Hematopoietic multipotent progenitor cell treated with erythropoietin and hydrocortisone succinate and interleukin-3 and kit ligand, for 4 days (in vitro differentiated cells): ENCODE measurements at regions not wholly inside any gene's neighbourhood (a gene's known extent, or its start where the extent isn't known, plus 50 kb on each side); places are given as distances from the start of the nearest gene placed in this dataset.
"Not testable (repeated sequence)": the region's sequence is repeated elsewhere in the genome, so short reads cannot be mapped to it uniquely, and the experiment has no call there.

Source experiments
- DNase-seq: peaks from one replicate; pipeline ENCODE4 v3.0.0-alpha.2; 2015

DNA sequence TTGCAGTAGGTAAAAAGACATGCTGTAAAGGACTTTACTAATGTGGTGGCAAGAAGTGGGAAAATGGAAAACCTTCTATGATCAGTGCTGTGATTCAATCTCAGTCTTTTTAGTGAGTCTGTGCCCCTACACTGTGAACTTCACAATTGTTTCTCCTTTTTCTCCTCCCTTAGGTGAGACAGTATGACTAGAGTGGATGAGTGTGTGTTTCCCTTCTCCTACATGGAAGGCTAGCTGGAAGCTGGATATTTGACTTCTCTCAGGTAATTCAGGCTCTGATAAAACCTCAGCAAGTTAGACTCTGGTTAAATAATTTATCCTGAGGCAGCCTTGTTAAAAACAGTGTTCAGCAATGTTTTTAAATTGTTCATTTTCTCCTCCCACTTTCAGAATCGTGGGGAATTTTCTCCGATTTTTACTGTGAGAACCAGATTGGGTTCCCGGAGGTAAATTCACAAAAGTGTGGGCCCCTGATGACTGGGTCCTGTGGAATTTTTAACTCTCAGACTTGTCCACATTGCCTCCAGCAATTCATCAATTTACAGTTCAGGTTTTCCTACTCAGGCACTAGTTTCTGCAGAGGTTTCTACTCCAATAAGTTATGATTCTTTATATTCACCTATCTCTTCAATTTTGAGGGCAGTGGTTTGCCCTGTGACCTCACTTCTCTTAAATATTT, 149.1 kb upstream of the PIK3R1 start:
- DNase-seq: no peak

DNA sequence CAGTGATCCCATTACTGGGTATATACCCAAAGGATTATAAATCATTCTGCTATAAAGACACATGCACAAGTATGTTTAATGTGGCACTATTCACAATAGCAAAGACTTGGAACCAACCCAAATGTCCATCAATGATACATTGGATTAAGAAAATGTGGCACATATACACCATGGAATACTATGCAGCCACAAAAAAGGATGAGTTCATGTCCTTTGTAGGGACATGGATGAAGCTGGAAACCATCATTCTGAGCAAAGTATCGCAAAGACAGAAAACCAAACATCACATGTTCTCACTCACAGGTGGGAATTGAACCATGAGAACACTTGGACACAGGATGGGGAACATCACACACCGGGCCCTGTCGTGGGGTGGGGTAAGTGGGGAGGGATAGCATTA, 150.2 kb upstream of the PIK3R1 start:
- not testable (repeated sequence) for DNase-seq

DNA sequence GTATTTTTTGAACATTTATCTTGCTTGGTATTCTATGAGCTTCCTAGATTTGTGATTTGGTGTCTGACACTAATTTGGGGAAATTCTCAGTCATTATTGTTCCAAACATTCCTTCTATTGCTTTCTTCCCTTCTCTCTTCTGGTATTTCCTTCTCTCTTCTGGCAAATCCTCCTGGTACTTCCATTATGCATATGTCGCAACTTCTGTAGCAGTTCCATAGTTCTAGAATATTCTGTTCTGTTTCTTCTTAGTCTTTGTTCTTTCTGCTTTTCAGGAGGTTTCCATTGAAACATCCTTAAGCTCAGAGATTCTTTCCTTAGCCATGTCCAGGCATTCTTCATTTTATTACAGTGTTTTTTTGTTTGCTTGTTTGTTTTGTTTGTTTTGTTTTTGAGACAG, 155.2 kb upstream of the PIK3R1 start:
- no peak for DNase-seq

GRCh38 chr5:68057191-68057590, 158.4 kb upstream of the PIK3R1 start:
- DNase-seq: no peak

GRCh38 chr5:68055686-68056085, 159.9 kb upstream of the PIK3R1 start:
- no peak for DNase-seq

GRCh38 chr5:68054638-68055037, 160.9 kb upstream of the PIK3R1 start:
- DNase-seq: no peak

- no peak for DNase-seq
Measured at GRCh38 chr5:68053202-68053601, 162.4 kb upstream of the PIK3R1 start.

- DNase-seq: no peak
Measured at GRCh38 chr5:68049053-68049713, 166.4 kb upstream of the PIK3R1 start.

DNA sequence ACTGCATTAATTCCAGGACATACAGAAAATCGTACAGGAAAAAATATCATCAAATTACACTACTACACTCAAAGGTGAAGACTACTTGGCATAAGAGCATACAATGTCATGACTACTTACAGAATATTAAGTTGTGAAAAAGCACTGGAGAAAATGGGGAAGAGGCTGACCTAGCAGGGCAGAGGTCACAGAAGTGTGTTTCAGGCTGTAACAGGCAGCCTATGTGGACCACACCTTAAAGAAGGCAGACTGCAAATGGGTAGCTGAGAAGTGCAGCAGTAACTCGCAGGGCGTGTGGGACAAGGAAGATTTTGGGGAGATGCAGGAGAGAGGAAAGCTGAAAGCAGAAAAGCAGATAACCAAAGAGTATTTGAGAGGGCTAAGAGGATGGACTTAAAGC, 167.0 kb upstream of the PIK3R1 start:
- no peak for DNase-seq

- not testable (repeated sequence) for DNase-seq
Measured at GRCh38 chr5:68048054-68048453, 167.5 kb upstream of the PIK3R1 start.

DNA sequence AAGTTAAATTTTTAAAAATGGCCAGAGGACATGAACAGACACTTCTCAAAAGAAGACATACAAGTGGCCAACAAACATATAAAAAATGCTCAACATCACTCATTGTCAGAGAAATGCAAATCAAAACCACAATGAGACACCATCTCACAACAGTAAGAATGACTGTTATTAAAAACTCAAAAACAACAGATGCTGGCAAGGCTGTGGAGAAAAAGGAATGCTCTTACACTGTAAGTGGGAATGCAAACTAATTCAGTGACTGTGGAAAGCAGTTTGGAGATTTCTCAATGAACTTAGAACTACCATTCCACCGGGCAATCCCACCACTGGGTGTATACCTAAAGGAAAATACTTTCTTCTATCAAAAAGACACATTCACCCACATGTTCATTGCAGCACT, 168.5 kb upstream of the PIK3R1 start:
- DNase-seq: no peak

GRCh38 chr5:68046445-68046844, 169.1 kb upstream of the PIK3R1 start:
- no peak for DNase-seq

GRCh38 chr5:68041293-68041692, 174.3 kb upstream of the PIK3R1 start:
- no peak for DNase-seq

- no peak for DNase-seq
Measured at GRCh38 chr5:68037546-68037945, 178.0 kb upstream of the PIK3R1 start.

DNA sequence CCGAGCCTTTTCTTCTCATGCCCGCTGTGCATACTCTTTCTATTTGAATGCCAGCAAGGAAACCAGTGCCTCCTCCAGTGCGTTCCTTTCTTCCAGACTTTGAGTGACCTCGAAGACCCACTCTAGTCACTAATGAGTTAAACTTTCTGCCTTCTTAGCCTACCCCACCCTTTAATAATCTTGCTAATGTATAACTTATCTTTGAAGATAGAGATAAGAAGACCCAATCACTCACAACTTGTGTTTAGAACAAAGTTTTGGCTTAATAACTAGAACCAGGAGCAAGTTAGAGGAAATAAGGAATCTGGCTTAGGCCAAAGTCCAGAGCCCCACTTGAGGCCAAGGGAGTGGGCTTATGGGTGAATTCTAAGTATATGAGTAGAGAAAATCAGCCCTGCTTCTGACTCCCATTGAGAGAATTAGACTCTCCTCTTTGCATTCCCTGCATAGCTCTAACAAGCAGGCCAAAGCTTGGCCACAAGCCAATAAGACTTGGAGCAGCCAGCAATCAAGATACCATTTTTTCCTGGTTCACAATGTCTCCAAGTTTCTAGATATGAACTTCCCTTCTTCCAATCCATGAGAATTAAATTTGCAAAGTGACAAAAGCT, 181.5 kb upstream of the PIK3R1 start:
- no peak for DNase-seq

DNA sequence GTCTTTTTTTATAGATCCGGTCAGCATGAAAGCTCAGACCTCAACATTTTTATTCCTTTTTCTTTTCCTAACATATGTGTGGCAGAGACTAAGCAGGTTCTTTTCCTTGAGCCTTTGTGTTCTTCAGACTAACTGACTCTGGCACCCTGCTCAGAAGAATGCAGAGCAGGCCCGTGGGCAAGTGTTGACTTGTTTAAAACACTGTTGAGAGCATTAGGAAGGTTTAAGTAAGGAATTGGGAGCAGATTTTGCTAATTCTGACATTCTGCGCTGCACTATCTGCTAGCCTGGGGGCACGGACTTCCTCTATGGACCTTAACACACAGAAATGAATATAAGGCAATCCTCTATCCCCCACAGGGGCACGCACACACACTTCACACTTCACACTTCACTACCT, 182.5 kb upstream of the PIK3R1 start:
- DNase-seq: no peak

DNA sequence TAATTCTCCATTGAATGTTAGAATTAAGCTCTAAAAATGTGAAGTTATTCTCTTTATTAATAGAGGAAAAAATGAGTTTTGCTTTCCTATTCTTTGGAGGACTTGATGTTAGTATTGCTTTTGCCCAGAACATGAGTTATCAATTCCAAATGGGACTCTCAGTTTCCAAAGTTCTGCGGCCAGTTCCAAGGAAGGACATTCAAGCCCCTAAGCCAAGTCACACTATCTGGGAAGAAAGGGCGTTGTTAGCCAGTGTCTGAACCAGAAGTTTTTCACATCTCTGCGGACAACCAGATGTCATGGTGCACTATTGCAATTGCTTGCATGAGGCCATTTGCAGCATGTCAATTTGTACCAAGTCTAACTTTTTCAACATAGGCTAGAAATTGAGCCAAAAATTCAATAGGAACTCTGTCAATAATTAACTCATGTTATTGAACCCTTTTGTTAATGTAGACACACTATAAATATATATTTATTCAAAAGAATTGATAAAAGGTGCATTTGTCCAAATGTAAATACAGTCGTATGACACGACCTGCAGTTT, 183.3 kb upstream of the PIK3R1 start:
- no peak for DNase-seq

DNA sequence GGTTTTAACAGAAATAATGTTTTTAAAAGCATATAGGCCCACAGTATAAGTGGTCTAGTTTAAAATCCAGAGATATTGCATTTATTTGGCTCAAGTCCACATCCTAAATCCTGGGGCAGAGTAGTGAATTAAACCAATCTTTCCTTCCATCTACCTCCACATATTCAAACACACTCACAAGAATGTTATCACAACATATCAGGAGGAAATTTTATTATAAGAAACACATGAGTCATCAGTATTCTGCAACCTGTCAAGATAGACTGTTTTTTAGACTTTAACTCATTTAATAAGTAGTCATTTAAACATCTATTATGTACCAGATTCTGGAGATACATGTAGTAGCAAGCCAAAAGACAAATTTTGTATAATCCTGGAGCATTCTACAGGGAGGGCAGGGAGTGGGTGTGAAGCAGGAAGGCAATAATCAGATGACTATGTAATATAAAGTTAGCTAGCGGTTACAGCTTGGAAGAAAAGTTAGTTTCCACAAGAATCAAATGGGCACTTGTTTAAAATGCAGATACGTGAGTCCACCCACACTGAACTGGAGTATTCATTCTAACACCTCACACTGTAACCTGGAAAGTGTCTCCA, 187.3 kb upstream of the PIK3R1 start:
- DNase-seq: no peak

GRCh38 chr5:68027519-68027918, 188.0 kb upstream of the PIK3R1 start:
- DNase-seq: no peak

DNA sequence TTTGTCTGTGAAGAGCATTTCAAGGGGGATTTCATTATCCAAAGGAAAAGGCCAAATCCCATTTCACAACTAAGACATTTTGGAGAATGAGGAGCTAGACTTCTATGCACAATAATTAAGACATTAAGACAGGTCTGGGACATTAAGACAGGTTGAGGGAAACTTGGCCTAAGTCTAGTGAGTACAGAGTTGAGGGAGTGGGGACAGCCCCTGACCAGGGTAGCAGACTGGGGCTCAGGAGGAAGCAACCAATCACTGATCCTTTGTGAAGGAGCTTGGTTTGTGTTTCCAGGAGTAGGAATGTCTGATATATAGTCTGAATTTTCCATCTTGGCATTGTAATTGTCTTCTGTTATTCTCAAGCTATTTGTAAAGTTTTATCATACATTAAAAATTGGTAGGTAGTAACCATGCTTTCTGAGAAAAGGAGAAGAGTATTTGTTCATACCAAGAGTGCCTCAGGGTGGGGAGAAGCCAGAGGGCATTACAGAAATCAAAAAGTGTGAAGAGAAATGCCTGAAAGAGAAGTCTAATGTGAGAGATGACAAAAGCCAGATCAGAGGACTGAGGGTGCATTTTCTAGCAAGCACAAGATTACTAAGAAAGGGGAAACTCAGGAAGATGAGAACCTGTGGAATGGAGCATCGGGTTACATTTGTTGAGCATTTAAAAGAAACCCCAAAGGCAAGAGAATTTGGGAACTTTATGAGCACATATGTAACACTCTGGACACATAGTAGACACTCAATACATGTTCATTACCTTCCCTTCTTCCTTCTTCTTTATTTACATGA, 189.3 kb upstream of the PIK3R1 start:
- no peak for DNase-seq

- DNase-seq: no peak
Measured at GRCh38 chr5:68024426-68024825, 191.1 kb upstream of the PIK3R1 start.

DNA sequence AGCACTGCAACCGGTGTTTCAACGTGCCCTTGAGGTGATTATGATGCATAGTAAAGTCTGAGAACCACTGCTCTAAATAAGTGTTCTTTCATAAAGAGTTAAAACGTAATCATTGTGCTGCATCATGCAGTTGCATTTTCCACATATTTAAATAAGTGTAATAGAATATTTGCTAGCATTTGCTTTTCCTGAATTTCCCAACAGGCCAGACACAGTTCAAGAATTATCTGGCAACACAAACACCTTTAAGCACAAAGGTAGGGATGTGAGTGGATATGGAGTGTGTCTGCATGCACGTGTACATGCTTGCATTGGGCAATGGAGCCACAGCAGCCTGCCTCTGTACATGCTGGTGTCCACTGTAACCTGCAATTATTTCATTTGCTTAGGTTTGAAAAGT, 193.6 kb upstream of the PIK3R1 start:
- no peak for DNase-seq

DNA sequence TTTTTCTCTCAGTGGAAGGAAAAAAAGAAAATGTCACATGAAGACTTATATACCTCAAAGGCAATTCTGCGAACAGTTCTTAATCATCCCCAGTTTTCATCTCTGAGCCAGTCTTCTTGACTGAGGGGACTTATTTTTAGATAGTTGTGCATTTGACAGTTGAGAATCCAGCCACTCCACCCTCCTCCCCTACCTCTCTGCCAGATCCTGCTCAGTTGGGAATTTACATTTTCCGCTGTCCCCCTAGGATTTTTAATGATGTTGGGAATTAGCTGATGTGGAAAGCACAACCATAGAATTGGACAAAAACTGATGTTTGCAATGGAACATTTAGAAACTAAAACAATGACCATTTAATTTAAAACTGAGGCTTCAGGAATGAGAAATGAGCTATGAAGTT, 194.3 kb upstream of the PIK3R1 start:
- DNase-seq: no peak
